CD4-positive, CD25-positive, alpha-beta regulatory T cell (primary cell): ENCODE measurements at regions not wholly inside any gene's neighbourhood (a gene's known extent, or its start where the extent isn't known, plus 50 kb on each side); places are given as distances from the start of the nearest gene placed in this dataset.

Experiments used
- ATAC-seq, 2 donors: fragments of 150-1000 bp; cut with Tn5 transposase; one replicate each; pipeline ENCODE4 v1.10.0; 2021; ENCODE audit warnings: low read depth in 2 of 2, moderate number of reproducible peaks in 2 of 2, moderate library complexity in 1 of 2
- DNase-seq, 3 donors: peaks; one replicate each; pipeline versions ENCODE4 v3.0.0 to v3.0.0-alpha.2; 2012 to 2022; ENCODE audit warnings: mixed read lengths in 1 of 3
- H3K27ac ChIP-seq: one replicate; pipeline ENCODE4 v1.7.0; 2013; ENCODE audit warnings: mild to moderate bottlenecking, low read length; ENCODE audit not compliant: insufficient read depth, poor library complexity, severe bottlenecking
- H3K27me3 ChIP-seq: one replicate; pipeline ENCODE4 v1.7.0; 2013; ENCODE audit warnings: low read length; ENCODE audit not compliant: control insufficient read depth, insufficient read depth
- H3K36me3 ChIP-seq: one replicate; pipeline ENCODE4 v1.7.0; 2013; ENCODE audit warnings: mild to moderate bottlenecking, low read length, moderate library complexity; ENCODE audit not compliant: control insufficient read depth, insufficient read depth
- H3K4me1 ChIP-seq: 2 replicates; pipeline ENCODE4 v1.7.0; 2013; ENCODE audit warnings: mild to moderate bottlenecking, low read length; ENCODE audit not compliant: insufficient read depth, control insufficient read depth, poor library complexity, severe bottlenecking
- H3K4me3 ChIP-seq: one replicate; pipeline ENCODE4 v1.7.0; 2013; ENCODE audit warnings: low read depth, mild to moderate bottlenecking, low read length, moderate library complexity
- H3K9me3 ChIP-seq, 2 experiments: 1 replicate in 1 of 2; 2 replicates in 1 of 2; pipeline ENCODE4 v1.7.0; 2013; ENCODE audit warnings: low read length in 2 of 2, mild to moderate bottlenecking in 1 of 2, moderate library complexity in 1 of 2; ENCODE audit not compliant: control insufficient read depth in 2 of 2
- H3K27ac Mint-ChIP-seq, 3 donors: one replicate each; pipeline ENCODE4 v1.8.0; 2020 to 2022; ENCODE audit warnings: mild to moderate bottlenecking in 3 of 3, mixed read lengths in 3 of 3, moderate library complexity in 2 of 3
- H3K27me3 Mint-ChIP-seq: one replicate; pipeline ENCODE4 v1.8.0; 2022; ENCODE audit warnings: mild to moderate bottlenecking, mixed read lengths
- H3K36me3 Mint-ChIP-seq: one replicate; pipeline ENCODE4 v1.8.0; 2020; ENCODE audit warnings: mixed read lengths
- H3K4me1 Mint-ChIP-seq, 4 donors: one replicate each; pipeline ENCODE4 v1.8.0; 2020 to 2022; ENCODE audit warnings: mixed read lengths in 4 of 4, mild to moderate bottlenecking in 1 of 4
- H3K4me3 Mint-ChIP-seq, 4 donors: one replicate each; pipeline ENCODE4 v1.8.0; 2020 to 2022; ENCODE audit warnings: mild to moderate bottlenecking in 4 of 4, mixed read lengths in 4 of 4, moderate library complexity in 3 of 4
- H3K9me3 Mint-ChIP-seq, 7 donors: one replicate each; pipeline ENCODE4 v1.8.0; 2020 to 2022; ENCODE audit warnings: mixed read lengths in 7 of 7, mild to moderate bottlenecking in 3 of 7, moderate library complexity in 2 of 7

- no peaks in the 10 kb centered on the region for H3K4me1 ChIP-seq
- Mint-ChIP-seq H3K4me3 (no peak overlapping the region), H3K27ac (no peak overlapping the region), H3K4me1 (peaks cover 0 to 2% (median 0%) of the 10 kb centered on the region in 4 donors), H3K27me3 (peaks cover 20% of the 10 kb centered on the region), H3K9me3 (no peaks in the 10 kb centered on the region), H3K36me3 (no peaks in the 10 kb centered on the region)
- no peak overlapping the region for H3K27ac ChIP-seq
- DNase-seq = no peak
- no peak overlapping the region for H3K4me3 ChIP-seq
- no peaks in the 10 kb centered on the region for H3K9me3 ChIP-seq
- H3K27me3 ChIP-seq = peaks cover 2% of the 10 kb centered on the region
- H3K36me3 ChIP-seq = no peaks in the 10 kb centered on the region
- ATAC-seq = no peak
These were observed 73.0 kb upstream of the PJA2 start for GRCh38 chr5:109482748-109483147.

GRCh38 chr5:109479260-109479860, 69.6 kb upstream of the PJA2 start:
- Histone ChIP-seq H3K36me3 (no peaks in the 10 kb centered on the region), H3K27ac (no peak overlapping the region), H3K4me1 (no peaks in the 10 kb centered on the region), H3K4me3 (no peak overlapping the region), H3K9me3 (no peaks in the 10 kb centered on the region), H3K27me3 (no peaks in the 10 kb centered on the region)
- ATAC-seq (no peak), DNase-seq (peak in 2 of 3 donors; percentile 13 to 16)
- H3K4me1 Mint-ChIP-seq = peaks cover 0 to 2% (median 0%) of the 10 kb centered on the region in 4 donors
- no peak overlapping the region for H3K27ac Mint-ChIP-seq
- H3K36me3 Mint-ChIP-seq = no peaks in the 10 kb centered on the region
- peaks cover 19% of the 10 kb centered on the region for H3K27me3 Mint-ChIP-seq
- no peak overlapping the region for H3K4me3 Mint-ChIP-seq
- no peaks in the 10 kb centered on the region for H3K9me3 Mint-ChIP-seq

GRCh38 chr5:109478830-109479229, 69.1 kb upstream of the PJA2 start:
- Mint-ChIP-seq H3K36me3 (no peaks in the 10 kb centered on the region), H3K4me1 (peaks cover 0 to 2% (median 0%) of the 10 kb centered on the region in 4 donors), H3K27ac (no peak overlapping the region), H3K4me3 (no peak overlapping the region), H3K27me3 (peaks cover 19% of the 10 kb centered on the region), H3K9me3 (no peaks in the 10 kb centered on the region)
- Histone ChIP-seq H3K9me3 (no peaks in the 10 kb centered on the region), H3K4me1 (no peaks in the 10 kb centered on the region), H3K36me3 (no peaks in the 10 kb centered on the region), H3K27ac (no peak overlapping the region), H3K27me3 (no peaks in the 10 kb centered on the region), H3K4me3 (no peak overlapping the region)
- DNase-seq (no peak), ATAC-seq (no peak)

GRCh38 chr5:109476292-109476691, 66.5 kb upstream of the PJA2 start:
- no peak overlapping the region for H3K4me3 Mint-ChIP-seq
- H3K4me3 ChIP-seq = no peak overlapping the region
- ATAC-seq (no peak), DNase-seq (no peak)
- H3K36me3 ChIP-seq = no peaks in the 10 kb centered on the region
- H3K9me3 Mint-ChIP-seq = no peaks in the 10 kb centered on the region
- H3K4me1 Mint-ChIP-seq = no peaks in the 10 kb centered on the region
- no peaks in the 10 kb centered on the region for H3K4me1 ChIP-seq
- no peak overlapping the region for H3K27ac Mint-ChIP-seq
- H3K9me3 ChIP-seq = no peaks in the 10 kb centered on the region
- no peaks in the 10 kb centered on the region for H3K27me3 ChIP-seq
- no peaks in the 10 kb centered on the region for H3K36me3 Mint-ChIP-seq
- no peak overlapping the region for H3K27ac ChIP-seq
- H3K27me3 Mint-ChIP-seq = peaks cover 17% of the 10 kb centered on the region

- Mint-ChIP-seq H3K27ac (no peak overlapping the region), H3K4me1 (peaks cover 0 to 5% (median 4%) of the 10 kb centered on the region in 4 donors)
These were observed 60.3 kb upstream of the PJA2 start for GRCh38 chr5:109469896-109470662.

GRCh38 chr5:109468737-109469420, 59.1 kb upstream of the PJA2 start:
- Histone ChIP-seq H3K9me3 (no peaks in the 10 kb centered on the region), H3K27me3 (peaks cover 3% of the 10 kb centered on the region), H3K4me1 (no peaks in the 10 kb centered on the region), H3K4me3 (no peak overlapping the region), H3K36me3 (no peaks in the 10 kb centered on the region), H3K27ac (no peak overlapping the region)
- Mint-ChIP-seq H3K27me3 (peaks cover 24% of the 10 kb centered on the region), H3K9me3 (no peaks in the 10 kb centered on the region), H3K27ac (no peak overlapping the region), H3K4me1 (peaks cover 0 to 5% (median 4%) of the 10 kb centered on the region in 4 donors), H3K4me3 (no peak overlapping the region), H3K36me3 (no peaks in the 10 kb centered on the region)
- ATAC-seq = peak; percentile 66 to 67
- peak; percentile 39 to 76 (median 51) for DNase-seq

More at GRCh38 chr5:109469896-109470662, 60.3 kb upstream of the PJA2 start:
- Mint-ChIP-seq H3K4me3 (no peak overlapping the region), H3K9me3 (no peaks in the 10 kb centered on the region), H3K27me3 (peaks cover 24% of the 10 kb centered on the region), H3K36me3 (no peaks in the 10 kb centered on the region)
- no peaks in the 10 kb centered on the region for H3K9me3 ChIP-seq
- DNase-seq (no peak), ATAC-seq (no peak)
- peaks cover 3% of the 10 kb centered on the region for H3K27me3 ChIP-seq
- no peak overlapping the region for H3K27ac ChIP-seq
- H3K36me3 ChIP-seq = no peaks in the 10 kb centered on the region
- H3K4me1 ChIP-seq = no peaks in the 10 kb centered on the region
- no peak overlapping the region for H3K4me3 ChIP-seq

- no peaks in the 10 kb centered on the region for H3K4me1 ChIP-seq
- Mint-ChIP-seq H3K4me1 (peaks cover 0 to 5% (median 4%) of the 10 kb centered on the region in 4 donors), H3K27me3 (peaks cover 24% of the 10 kb centered on the region), H3K9me3 (no peaks in the 10 kb centered on the region), H3K27ac (no peak overlapping the region), H3K4me3 (no peak overlapping the region), H3K36me3 (no peaks in the 10 kb centered on the region)
- peaks cover 3% of the 10 kb centered on the region for H3K27me3 ChIP-seq
- no peak for ATAC-seq
- no peak overlapping the region for H3K4me3 ChIP-seq
- no peak overlapping the region for H3K27ac ChIP-seq
- no peaks in the 10 kb centered on the region for H3K36me3 ChIP-seq
- H3K9me3 ChIP-seq = no peaks in the 10 kb centered on the region
- no peak for DNase-seq
These were observed 58.5 kb upstream of the PJA2 start for GRCh38 chr5:109468288-109468676.
